ENCODE measurements at regions not wholly inside any gene's neighbourhood (a gene's known extent, or its start where the extent isn't known, plus 50 kb on each side); places are given as distances from the start of the nearest gene placed in this dataset.

DNA sequence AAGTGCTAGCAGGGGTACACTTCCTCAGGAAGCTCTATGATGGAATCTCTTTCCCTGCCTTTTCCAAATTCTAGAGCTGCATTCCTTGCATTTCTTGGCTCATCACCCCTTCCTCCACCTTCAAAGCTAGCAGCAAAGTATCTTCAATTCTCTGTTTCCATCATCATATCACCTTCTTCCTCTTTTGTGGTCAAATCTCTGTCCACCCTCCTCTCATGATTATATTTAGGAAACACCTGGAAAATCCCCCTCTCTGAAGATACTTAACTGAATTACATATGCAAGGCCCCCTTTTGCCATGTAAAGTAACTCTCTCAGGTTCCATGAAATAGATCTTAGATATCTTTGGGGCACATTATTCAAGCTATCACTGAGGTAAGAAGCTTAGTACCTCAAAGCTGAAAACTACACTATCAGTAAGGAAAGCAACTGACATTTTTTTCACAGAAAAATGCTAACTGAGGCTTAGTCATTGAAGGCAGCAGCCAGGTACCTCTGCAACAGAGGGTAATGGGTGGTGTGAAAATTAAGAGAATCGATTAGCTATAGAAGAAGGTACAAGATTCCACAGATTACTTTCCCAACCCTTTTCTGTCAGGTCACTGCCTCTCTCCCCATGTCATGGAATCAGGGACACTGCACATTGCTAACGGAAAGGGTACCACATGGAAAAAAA is 197.3 kb downstream of the MACC1 start:
- no peaks in the 10 kb centered on the region for H3K9me3 ChIP-seq (ENCODE audit: insufficient read depth, low read length)
- H3K9ac ChIP-seq (ENCODE audit: low read length), result no peak overlapping the region
- no peaks in the 10 kb centered on the region for H3K36me3 ChIP-seq (ENCODE audit: low read length)
- H3K27ac ChIP-seq (ENCODE audit: low read depth, low read length), result no peak overlapping the region
- H3K4me3 ChIP-seq (ENCODE audit: insufficient read depth, low read length, poor library complexity, severe bottlenecking), result no peak overlapping the region
- H3K4me2 ChIP-seq (ENCODE audit: low read depth, low read length, poor library complexity, severe bottlenecking), result peak overlapping the region; percentile 6
- no peaks in the 10 kb centered on the region for H3K9me2 ChIP-seq (replicated peaks; ENCODE audit: insufficient read depth, low read length)
- no peaks in the 10 kb centered on the region for H4K20me1 ChIP-seq (ENCODE audit: low read depth, low read length)
- no peaks in the 10 kb centered on the region for H3K27me3 ChIP-seq (ENCODE audit: low read length)
- TF ChIP-seq, protein P1, sequence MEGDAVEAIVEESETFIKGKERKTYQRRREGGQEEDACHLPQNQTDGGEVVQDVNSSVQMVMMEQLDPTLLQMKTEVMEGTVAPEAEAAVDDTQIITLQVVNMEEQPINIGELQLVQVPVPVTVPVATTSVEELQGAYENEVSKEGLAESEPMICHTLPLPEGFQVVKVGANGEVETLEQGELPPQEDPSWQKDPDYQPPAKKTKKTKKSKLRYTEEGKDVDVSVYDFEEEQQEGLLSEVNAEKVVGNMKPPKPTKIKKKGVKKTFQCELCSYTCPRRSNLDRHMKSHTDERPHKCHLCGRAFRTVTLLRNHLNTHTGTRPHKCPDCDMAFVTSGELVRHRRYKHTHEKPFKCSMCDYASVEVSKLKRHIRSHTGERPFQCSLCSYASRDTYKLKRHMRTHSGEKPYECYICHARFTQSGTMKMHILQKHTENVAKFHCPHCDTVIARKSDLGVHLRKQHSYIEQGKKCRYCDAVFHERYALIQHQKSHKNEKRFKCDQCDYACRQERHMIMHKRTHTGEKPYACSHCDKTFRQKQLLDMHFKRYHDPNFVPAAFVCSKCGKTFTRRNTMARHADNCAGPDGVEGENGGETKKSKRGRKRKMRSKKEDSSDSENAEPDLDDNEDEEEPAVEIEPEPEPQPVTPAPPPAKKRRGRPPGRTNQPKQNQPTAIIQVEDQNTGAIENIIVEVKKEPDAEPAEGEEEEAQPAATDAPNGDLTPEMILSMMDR (IDR thresholded peaks at IDR 0.05; ENCODE audit: insufficient read depth, low read length, poor library complexity, severe bottlenecking), result no peak
- TF ChIP-seq EZH2phosphoT487 (conservative IDR thresholded peaks at IDR 0.05; ENCODE audit: low read length), result no peak
- H3K79me2 ChIP-seq (ENCODE audit: insufficient read depth, low read length), result no peaks in the 10 kb centered on the region
- H2AFZ ChIP-seq (ENCODE audit: low read depth, low read length, severe bottlenecking), result no peak overlapping the region
- no peaks in the 10 kb centered on the region for H3F3A ChIP-seq (ENCODE audit: insufficient read depth)

DNA sequence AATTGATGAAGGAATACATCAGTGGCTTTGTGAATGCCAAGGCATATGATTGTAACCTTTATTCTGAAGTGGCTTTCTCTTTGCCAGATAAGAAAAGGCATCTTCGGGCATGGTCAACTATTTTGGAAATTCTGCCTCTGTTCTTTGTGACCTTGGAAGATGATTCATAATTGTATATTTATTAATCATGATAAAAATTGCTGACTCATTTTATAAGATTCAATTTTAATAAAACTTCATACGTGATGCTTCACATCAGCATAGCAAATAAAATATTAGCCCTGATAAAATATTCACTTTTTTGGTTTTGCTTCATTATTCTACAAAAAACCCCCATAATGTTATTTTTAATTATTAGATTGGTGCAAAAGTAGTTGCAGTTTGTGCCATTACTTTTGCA is 200.5 kb downstream of the MACC1 start:
- H4K20me1 ChIP-seq (ENCODE audit: low read depth, low read length), result no peaks in the 10 kb centered on the region
- TF ChIP-seq EZH2phosphoT487 (conservative IDR thresholded peaks at IDR 0.05; ENCODE audit: low read length), result no peak
- TF ChIP-seq, protein P1 (IDR thresholded peaks at IDR 0.05; ENCODE audit: insufficient read depth, low read length, poor library complexity, severe bottlenecking), result no peak
- no peaks in the 10 kb centered on the region for H3K36me3 ChIP-seq (ENCODE audit: low read length)
- no peaks in the 10 kb centered on the region for H3K9me3 ChIP-seq (ENCODE audit: insufficient read depth, low read length)
- H3F3A ChIP-seq (ENCODE audit: insufficient read depth), result no peaks in the 10 kb centered on the region
- H3K27me3 ChIP-seq (ENCODE audit: low read length), result no peaks in the 10 kb centered on the region
- H3K79me2 ChIP-seq (ENCODE audit: insufficient read depth, low read length), result no peaks in the 10 kb centered on the region
- H2AFZ ChIP-seq (ENCODE audit: low read depth, low read length, severe bottlenecking), result no peak overlapping the region
- H3K9me2 ChIP-seq (replicated peaks; ENCODE audit: insufficient read depth, low read length), result no peaks in the 10 kb centered on the region
- no peak overlapping the region for H3K4me2 ChIP-seq (ENCODE audit: low read depth, low read length, poor library complexity, severe bottlenecking)
- no peak overlapping the region for H3K4me3 ChIP-seq (ENCODE audit: insufficient read depth, low read length, poor library complexity, severe bottlenecking)
- no peak overlapping the region for H3K9ac ChIP-seq (ENCODE audit: low read length)
- H3K27ac ChIP-seq (ENCODE audit: low read depth, low read length), result no peak overlapping the region

DNA sequence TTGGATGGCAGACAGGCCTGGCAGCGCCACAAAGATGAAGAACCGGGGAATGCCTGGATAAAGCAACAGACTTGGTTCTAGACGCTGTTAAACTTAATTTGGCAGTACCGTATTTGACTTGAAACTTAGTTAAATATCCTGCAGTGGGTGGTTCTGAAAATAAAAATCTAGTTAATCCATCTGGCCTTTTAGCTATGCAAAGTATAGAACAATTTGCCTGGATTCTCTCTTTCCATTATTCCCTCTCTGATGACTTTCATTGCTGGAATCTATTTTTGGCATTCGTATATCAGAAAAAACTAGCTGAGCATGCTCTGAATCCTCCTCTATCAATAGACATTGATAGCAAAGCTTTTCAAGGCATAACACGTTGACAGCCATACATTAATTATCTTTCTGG is 203.6 kb downstream of the MACC1 start:
- no peaks in the 10 kb centered on the region for H3F3A ChIP-seq (ENCODE audit: insufficient read depth)
- H3K27ac ChIP-seq (ENCODE audit: low read depth, low read length), result no peak overlapping the region
- no peaks in the 10 kb centered on the region for H3K9me2 ChIP-seq (replicated peaks; ENCODE audit: insufficient read depth, low read length)
- H3K4me3 ChIP-seq (ENCODE audit: insufficient read depth, low read length, poor library complexity, severe bottlenecking), result no peak overlapping the region
- no peak overlapping the region for H2AFZ ChIP-seq (ENCODE audit: low read depth, low read length, severe bottlenecking)
- H4K20me1 ChIP-seq (ENCODE audit: low read depth, low read length), result no peaks in the 10 kb centered on the region
- no peaks in the 10 kb centered on the region for H3K9me3 ChIP-seq (ENCODE audit: insufficient read depth, low read length)
- H3K36me3 ChIP-seq (ENCODE audit: low read length), result no peaks in the 10 kb centered on the region
- H3K4me2 ChIP-seq (ENCODE audit: low read depth, low read length, poor library complexity, severe bottlenecking), result peak overlapping the region; percentile 38
- no peaks in the 10 kb centered on the region for H3K27me3 ChIP-seq (ENCODE audit: low read length)
- H3K9ac ChIP-seq (ENCODE audit: low read length), result no peak overlapping the region
- TF ChIP-seq, protein P1 (IDR thresholded peaks at IDR 0.05; ENCODE audit: insufficient read depth, low read length, poor library complexity, severe bottlenecking), result no peak
- TF ChIP-seq EZH2phosphoT487 (conservative IDR thresholded peaks at IDR 0.05; ENCODE audit: low read length), result no peak
- H3K79me2 ChIP-seq (ENCODE audit: insufficient read depth, low read length), result no peaks in the 10 kb centered on the region

Data from SU-DHL-6 (cell line).